ENCODE measurements at regions not wholly inside any gene's neighbourhood (a gene's known extent, or its start where the extent isn't known, plus 50 kb on each side); places are given as distances from the start of the nearest gene placed in this dataset.

DNA sequence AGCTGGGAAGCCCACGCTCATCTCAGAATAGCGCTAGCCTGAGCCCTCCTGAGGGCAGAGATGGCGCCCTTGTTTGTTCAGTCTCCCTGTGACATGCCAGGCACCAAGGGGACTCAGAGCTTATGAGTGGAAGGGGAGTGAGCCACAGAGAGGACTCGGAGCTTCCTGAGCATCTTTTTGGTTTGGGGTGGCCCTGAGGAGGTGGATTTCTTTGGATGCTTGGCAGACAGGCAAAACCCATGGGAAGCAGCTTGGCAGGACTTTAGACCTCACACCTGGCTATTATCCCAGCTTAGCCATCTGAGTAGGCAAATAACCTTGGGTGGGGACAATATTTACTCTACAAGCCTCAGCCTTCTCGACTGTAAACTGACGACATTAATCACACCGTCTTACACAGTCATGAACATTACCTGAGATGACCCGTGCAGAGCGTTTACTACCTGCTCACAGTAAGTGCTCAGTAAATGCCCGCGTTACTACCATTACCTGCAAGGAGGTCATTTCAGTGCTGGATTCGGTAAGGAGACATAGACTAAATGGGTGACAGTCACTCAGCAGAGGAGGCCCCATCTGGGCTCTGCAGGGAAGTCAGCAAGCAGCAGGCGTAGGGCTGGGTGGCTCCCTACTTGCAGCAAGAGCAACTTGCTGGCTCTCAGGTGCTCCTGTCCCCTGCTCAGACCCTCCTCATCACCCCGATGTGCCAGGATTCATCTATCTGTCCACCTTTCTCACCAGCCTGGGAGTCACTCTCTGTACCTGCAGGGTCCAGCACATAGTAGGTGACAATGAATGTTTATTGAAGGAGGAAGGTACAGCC is 54.9 kb downstream of the KLHDC7A start:
- no peak for DNase-seq

DNA sequence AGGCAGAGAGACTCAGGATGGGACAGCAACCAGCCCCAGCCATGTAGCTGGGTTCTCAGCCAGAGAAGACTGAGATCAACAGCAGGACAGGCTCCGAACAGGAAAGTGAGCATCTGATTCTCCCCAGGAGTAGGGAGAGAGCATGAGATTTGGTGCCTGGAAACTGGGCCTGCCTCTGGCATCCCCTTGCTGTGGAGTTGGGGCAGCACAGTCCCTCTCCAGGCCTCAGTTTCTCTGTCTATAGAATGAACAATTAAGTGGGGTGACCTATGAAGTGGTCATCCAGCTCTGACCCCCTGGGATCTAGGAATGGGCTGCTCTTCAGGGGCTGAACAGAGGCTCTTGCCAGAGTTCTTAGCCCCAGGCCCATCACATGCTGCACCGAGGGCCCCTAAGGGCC is 55.6 kb downstream of the KLHDC7A start:
- DNase-seq: no peak

DNA sequence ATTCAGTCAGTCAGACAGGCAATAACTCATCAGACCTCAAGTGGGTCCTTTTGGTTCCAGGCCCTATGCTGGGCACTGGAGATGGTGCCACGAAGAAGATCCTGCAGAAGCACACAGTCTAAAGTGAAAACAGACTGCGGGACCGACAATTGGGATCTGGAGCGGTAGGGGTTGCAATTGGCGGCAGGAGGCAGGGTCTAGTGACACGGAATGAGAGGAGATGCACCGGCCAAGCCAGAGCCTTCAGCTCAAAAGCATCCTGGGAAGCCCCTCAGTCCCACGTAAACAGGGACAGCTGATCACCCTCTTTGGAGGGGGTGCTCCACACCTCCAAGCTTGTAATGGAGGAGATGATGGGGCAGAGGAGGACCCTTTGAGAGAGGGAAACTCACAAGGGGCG is 56.2 kb downstream of the KLHDC7A start:
- DNase-seq: no peak

DNA sequence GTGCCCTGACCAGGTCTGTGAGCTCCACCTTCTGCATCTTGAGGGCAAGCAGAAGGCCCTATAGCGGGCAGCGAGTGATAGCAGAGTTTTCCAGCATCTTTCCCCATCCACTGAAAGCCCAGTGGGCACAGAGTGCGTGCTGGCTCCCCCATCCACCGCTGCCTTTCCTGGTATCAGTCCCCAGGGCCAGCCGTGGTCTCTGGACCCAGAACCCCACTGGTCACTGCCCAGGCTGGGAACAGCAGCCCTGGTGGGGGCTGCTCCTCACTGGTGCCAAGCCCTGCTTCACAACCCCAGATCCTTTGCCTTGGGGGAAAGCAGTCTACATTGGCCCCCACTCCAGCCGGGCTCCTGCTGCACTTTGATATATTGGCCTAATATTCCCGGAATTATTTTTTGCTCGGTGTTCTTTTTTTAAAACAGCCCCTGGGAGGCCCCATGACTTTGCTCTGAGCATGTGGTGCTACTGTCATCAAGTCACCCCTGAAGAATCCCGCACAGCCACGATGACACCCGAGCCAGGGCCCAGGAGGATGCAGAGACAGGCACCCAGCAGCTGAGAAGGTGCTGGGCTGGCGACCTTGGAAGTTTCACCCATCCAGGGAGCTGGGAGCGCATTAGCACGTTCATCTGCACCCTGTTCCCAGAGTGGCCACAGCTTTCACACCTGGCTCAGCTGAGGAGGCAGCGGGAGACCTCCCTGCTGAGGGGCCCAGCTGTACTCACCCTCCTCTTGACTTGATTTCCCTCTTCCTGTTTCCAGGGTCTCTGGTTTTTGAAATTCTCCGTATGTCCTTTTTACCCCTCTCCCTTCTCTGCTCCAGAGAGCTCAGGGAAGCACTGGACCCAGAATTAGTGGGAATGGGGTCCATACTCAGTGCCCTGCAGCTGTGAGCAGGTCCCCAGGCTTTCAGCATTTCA is 56.9 kb downstream of the KLHDC7A start:
- no peak for DNase-seq

DNA sequence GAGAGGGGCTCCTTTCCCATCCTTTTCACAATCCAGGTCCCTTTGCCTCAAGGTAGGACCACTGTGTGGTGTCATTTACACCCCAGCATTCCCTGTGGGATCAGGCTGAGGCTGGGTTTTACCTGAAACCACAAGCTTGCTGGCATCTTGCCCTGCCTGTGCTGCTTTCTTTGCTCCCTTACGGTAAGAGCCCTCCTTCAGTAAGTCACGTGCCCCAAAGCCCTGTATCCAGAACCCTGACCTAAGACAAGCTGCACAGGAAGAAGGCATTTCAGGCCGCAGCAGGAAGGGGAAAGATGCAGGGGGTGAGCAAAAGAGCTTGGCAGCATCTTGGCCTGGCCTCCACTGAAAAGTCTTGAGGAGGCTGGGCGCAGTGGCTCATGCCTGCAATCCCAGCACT is 58.4 kb downstream of the KLHDC7A start:
- peak; percentile 24 for DNase-seq

DNA sequence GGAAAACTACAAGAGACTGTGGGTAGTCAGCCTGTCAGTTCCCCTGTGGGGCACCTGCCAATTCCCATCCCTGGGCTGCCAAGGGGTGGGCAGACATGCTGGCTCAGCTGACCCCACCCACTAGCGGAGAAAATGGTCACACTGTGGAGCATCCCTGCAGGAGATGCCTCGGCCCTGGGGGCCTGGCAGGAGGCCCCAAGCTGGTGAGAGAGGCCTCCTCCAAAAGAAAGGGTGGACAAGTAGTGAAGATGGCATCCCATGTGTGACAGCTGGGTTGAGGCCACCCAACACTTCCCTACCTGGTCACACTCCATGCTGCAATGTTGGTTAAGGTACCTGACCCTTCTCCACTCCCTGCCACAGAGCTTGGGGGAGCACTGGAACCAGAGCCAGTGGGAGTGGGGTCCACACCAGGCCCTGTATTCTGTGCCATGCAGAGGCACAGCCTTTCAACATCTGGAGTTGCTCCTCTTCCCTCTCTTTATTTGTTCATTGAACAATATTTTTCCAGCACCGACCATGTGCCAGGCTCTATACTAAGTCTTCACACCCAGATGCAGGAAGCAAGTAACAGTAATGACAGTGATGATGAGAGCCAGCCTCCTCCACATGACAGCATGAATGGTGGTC is 59.5 kb downstream of the KLHDC7A start:
- DNase-seq: no peak

DNA sequence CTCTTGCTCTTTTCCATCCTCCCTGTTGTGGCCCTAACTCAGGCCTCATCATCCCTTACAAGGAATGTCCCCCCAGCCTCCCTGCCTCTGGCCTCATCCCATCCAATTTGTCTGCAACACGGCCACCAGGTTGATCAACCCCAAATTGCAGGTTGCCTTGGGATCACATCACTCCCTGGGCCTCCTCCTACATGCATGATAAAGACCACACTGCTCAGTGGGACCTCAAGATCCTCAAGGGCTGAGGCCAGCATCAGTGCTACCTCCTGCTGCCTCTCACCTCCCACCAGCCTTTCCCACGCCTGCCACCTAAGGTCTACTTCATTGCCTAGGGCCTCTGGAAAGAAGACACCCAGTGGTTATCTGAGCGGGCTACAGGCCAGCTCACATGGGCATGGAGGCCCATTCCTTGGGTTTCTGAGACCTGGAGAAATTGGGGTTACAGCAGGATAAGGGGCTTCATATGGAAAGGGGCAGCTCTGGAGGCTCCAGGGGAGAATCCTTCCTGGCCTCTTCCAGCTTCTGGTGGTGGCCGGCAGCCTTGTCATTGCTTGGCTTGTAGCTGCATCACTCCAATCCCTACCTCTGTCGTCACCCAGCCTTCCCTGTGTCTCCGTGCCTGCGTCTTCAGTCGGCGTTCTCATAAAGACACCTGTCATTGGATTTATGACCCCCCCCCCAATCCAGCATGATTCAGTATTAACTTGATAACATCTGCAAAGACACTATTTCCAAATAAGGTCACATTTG is 60.5 kb downstream of the KLHDC7A start:
- DNase-seq: no peak

DNA sequence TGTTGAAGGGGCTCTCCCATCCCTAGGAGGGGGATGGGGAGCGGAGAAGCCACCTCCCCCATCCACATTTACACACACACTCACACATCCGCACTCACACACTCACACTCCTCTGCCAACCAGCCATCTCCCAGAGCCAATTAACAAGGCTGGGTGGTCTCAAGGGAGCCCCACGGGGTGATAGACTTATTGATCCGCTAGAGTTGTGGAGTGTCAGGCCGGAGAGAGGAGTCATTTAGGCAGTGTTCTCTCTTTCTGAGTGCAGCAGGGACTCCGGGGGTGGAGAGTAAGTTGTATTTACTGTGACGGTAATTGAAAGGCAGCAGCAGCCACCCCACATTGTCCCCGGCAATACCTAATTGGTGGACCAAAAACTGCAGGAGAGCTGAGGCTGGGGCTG is 61.6 kb downstream of the KLHDC7A start:
- DNase-seq: no peak

DNA sequence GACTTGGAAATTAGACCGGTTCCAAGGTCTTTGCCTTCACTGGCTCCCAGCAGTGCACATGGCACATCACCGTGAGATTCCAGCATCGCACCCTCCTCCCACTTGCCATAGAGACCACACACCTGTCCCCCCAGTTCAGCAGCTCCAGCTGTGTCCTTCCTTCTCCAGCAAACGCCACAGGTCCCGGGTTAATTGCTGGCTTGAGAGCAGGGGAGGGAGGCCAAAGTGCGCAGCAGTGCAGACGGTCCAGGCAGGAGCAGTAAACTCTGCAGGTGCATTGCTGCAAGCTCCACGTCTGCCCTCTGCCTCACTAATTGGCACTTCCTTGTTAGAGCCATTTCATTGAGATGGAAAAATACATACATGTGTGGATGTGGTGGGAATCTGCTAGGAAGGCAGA is 65.3 kb downstream of the KLHDC7A start:
- no peak for DNase-seq

DNA sequence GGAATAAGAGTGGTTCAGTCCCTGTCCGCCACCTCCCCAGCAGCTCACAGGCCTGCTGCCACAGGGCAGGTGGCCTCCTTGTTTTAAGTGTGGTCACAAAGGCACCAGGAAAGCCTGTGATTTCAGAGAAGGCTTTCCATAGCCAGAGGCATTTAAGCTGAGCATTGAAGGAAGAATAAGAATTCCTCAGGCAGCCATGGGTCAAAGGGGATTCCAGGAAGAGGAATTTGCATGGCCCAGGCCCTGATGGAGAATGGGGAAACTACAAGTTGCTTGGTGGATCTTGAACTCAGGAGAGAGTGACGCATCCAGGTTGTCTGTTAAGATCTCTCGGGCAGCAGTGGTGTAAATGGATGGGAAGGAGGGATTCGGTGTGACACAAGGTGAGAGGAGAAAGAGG is 66.7 kb downstream of the KLHDC7A start:
- no peak for DNase-seq

DNA sequence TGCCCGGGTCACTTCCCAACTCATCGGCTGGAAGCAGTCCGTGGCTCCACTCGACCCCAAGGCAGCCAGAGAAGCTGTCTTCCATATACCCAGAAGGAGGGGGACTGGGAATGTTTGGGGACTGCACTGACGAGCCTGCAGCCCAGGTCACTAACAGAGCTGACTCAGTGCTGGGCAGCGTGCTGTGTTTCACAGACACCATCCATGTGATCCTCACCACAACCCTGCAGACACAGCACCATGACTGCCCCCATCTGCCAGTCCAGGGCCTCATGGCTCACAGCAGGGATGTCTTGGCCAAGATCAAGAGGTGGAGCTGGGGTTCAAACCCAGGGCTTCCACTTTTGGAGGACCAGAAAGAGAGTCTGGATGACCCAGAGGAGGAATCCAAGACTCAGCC is 67.9 kb downstream of the KLHDC7A start:
- no peak for DNase-seq

DNA sequence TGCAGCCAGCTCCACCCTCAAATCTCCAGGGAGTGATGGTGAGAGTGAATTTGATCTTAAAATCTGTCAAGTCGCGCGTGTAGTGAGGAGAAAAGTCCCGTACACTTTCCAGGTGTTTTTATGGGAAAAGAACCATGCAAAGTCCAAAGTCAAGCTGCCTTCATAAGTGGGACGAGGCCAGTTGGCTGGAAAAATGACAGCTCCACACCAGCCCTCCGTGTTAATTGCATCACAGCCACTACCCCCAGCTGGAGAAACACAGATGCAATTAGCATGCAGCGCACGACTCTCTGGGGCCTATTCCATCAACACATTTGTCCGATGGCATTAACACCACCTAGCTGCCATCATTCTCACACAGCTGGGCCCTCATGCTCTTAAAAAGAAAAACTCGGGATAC is 68.4 kb downstream of the KLHDC7A start:
- no peak for DNase-seq

DNA sequence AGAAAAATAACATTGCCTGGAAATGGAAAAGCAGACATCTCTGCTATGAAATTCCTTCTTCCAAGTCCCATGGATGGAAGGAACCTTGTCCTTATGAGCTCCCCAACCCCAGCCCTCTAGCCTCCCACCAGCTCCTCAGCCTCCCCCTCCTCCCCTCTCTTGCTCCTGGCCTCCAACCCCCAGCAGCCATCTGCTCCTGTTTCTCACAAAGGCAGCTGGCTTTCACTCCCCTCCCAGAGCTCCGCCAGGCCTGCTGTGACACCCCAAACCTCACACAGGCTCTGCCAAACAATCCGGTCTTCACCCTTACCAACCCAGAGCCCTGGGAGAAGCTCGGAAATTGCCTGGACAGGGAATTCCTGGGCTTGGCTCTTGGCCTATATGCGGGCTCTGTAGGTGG is 69.2 kb downstream of the KLHDC7A start:
- no peak for DNase-seq

DNA sequence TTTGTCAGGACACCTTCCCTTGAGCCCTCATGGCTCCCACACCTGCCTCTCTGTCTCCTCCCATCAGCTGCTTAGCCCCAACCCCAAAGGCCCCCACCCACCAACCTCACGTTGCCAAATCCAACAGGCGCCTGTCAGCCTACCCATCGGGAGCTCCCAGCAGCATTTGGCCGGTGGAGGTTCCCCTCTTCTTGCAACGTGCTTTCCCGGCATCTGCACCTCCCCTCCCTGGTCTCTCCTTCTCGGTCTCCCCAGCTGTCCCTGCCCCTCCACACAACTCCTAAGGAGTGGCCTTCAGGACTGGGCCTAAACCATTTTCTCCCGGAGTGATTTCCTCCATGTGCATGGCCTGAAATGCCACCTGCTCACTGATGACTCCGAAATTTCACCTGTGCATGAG is 71.9 kb downstream of the KLHDC7A start:
- no peak for DNase-seq

DNA sequence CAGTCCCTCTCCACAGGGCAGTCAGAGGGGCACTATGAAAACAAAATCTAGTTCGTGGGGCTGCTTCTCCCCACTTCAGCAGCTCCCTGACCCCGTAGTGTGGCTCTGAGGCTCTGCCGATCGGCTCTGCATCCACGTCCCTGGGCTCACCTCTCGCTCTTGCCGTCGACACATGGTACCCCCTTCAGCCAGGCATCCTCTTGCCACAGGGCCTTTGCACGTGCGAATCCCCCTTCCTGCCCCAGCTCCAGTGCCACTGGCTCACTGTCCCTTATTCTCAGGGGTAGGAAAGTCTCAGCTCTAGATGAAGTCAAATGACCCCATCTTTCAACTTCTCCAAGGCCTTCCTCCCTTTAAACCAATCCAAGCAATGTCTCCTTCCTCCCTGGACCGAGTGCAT is 72.7 kb downstream of the KLHDC7A start:
- DNase-seq: no peak

DNA sequence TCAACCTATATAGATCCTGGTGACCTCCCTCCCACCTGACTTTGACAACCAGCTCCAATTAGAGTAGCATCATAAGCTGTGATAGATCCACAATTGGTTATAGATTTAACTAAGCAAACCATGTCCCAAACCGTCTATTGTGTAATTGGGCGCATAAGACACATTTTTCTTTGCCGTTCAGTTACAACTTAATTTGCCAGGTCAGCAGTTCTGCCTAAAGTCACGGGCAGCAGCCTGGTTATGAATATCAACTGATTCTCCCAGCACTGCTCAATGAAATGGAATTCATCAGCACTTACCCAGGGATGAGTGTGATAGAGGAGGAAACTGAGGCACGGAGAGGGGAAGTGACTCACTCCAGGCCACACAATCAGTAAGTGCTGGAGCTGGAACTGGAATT is 73.4 kb downstream of the KLHDC7A start:
- DNase-seq: no peak

DNA sequence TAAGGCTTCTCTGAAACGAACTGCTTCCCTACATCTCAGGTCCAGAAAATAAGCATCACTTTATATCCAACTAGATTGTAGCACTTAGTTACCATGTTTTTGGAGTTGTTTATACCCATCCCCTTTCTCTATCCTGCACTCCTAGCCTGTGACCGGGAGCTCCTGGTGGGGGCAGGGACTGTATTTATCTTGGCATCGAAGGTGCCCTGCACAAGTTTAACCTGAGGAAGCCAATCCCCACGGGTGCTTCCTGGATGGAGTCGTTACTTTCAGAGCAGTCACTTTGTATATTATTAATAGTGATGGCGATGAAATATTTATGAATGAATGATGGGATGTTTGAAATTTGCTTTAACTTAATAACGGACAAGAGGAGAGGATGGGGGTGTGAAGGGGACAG is 73.9 kb downstream of the KLHDC7A start:
- no peak for DNase-seq

DNA sequence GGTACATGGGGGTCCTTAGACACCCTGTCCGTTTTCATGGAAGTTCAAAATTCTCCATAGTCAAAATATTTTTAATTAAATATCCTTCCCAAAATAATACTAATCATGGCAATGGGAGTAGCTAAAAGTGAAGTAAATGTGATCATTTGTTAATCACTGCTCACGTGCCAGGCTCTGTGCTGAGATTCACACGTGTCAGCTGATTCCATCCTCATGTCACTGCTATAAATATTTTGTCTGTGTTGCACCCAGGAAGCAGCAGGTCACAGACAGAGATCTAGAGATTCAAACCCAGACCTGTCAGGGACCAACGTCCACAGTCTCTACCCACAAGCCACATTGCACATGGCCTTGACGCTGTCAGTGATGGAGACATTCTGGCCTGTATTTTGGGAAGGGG is 74.3 kb downstream of the KLHDC7A start:
- DNase-seq: no peak

DNA sequence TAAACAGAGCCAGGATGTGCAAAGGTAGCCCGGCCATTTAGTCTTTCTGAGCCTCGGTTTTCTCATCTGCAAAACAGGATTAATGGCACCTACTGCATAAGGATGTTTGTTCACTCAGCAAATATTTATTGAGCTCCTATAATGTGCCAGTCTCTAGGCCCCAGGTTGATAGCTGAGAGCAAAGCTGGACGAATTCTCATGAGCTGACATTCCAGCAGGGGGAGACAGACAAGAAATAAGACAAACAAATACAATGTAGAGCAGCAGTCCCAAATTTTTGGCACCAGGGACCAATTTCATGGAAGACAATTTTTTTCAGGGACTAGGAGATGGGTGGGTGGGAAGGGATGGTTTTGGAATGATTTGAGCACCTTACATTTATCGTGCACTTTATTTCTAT is 74.3 kb upstream of the PAX7 start:
- peak; percentile 40 for DNase-seq

DNA sequence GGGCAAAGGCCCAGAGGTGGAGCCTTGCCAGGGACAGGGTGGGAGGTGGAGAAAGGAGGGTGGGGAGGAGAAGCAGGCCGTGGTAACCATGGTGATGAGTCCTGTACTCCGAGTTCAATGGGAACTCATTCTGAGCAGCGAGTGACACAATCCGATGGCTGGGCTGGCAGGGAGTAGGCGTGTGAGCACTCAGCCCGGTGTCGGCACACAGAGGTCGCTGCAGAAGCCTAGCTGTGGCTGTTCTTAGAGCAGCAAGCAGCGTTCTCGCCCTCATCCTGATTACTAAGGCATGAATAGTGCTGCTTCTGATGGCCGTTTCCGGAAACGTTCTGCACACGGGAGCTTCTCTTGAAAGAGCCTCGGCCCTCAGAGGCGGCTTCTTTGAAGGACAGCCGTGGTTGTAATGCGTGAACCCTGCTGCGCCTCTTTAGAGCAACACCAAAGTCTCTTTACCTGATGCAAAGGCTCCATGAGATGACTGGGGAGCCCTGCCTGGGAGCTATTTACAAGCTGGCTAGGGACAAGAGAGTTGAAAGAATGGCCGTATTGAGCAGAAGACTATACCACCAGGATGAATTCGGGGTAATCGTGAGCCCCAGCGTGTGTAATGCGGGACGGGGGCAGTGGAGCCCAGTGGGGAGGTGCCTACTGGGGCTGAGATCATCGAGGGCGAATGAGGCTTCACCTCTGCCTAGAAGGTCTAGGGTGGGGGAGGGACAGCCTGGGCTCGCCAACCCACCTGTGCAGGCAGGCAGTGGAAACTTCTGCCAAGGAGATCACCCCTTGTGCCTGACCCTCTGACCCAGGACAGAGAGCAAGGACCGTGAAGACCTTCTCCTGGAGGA is 72.8 kb upstream of the PAX7 start:
- peak; percentile 59 for DNase-seq

DNA sequence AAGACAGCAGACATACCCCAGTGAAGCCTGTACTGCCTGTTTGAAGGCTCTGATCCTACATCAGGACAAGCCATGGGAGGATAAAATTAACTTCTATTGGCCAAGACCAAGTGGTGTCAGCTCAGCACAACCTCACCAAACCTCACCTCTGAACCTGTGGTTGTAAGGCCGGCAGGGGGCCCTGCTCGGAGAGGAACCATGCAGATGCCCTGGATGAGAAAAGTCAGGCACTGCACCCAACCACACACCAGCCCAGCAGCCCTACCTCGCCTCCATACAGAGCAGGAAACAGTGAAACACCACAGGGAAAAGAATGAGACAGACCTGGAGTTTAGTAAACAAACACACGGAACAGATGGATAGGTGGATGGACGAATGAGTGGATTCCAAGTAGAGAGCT is 70.0 kb upstream of the PAX7 start:
- peak; percentile 56 for DNase-seq

DNA sequence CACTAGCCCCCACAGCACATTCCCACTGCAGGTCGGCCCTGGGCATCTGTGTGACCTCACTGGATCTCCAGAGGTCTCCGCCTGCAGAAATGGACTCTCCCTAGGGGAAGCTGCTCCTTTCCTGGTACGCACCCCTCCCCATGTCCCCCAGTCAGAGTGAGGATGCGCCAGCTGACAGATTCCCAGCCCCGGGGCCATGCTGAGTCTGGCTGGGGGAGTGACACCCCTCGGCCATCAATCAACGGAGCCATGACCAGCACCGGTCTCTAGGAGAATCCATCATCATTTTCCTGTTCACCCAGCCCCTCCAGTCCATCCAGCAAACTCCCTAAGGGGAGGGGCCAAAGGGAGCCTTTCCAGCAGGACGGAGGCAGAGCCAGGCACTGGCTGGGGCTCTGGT is 68.7 kb upstream of the PAX7 start:
- no peak for DNase-seq

Measured in RPMI8226 (cell line).